RPMI7951 (cell line): ENCODE measurements at regions not wholly inside any gene's neighbourhood (a gene's known extent, or its start where the extent isn't known, plus 50 kb on each side); places are given as distances from the start of the nearest gene placed in this dataset.
A peak's percentile ranks its signal among the peaks of the same experiment; 100 is the strongest.
"Not testable (repeated sequence)": the region's sequence is repeated elsewhere in the genome, so short reads cannot be mapped to it uniquely, and the experiment has no call there.

Experiments used
- DNase-seq: peaks from one replicate; pipeline ENCODE4 v3.0.0-alpha.2; 2012; ENCODE audit warnings: low read depth

DNA sequence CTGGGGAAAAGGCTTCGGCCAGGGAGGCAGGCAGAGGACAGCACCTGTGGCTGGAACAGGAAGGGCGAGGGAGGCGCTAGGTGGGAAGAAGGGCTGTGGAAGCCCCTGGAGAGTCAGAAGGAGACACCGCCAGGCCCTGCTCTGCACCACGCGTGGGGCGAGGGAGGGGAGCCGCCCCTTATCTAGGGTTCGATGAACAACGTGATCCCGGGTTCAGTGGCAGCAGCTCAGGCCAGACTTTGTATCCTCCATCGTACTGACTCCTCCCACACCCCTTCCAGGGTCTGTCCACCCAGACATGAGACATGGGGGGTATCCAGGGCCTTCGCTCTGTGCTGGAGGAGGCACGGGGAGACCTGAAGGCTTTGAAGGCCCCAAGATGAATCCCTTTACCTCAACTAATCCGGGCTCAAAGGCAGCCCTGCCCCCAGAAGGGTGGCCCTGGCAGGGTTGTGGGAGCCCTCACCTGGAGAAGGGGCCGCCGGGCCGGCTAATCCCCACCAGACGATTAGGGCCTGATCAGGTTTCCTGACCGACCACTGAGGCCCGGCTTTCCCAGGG, 110.8 kb downstream of the PDGFA start:
- DNase-seq, result no peak

DNA sequence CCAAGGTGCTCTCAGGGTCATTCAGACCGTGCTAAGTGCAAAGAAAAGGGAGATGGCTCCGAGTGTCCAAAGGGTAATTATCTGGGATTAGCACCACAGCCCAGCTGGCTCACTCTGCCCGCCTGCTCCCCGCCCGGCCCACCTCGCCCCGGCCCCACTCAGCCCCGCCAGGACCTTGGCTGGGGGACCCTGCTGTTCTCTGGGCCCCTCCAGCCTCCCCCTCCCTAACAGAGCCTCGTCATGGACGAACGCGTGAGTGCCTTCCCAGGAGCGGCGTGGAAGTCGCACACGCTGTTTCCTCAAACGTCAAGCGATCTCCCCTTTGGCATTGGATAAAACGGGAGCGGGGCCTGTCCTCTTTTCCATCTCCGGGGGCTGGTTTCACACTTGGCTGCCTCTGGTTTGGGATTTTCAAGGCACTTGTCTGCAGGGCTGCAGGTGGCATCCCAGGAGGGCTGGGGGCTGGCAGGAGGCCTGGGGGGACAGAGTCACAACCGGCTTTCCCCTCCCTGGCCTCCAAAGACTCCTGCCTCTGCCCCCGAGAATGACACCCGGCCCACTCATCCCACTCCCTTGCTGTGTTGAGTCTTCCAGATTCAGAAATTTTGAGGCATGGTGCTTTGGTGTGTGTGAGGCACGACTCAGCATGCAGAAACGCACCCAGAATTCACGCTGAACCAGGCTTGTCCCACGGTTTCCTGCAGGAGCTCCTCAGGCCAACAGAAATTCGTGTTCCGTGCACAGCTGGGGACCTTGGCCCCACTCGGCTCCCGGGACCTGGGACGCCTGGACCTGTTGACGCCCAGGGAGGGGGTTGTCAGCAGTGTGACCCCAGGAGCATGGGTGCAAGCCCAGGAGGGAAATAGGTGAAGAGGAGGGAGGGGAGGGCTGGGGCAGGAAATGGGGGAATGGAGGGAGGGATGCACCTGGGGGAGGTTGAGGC, 110.0 kb downstream of the PDGFA start:
- DNase-seq, result no peak

DNA sequence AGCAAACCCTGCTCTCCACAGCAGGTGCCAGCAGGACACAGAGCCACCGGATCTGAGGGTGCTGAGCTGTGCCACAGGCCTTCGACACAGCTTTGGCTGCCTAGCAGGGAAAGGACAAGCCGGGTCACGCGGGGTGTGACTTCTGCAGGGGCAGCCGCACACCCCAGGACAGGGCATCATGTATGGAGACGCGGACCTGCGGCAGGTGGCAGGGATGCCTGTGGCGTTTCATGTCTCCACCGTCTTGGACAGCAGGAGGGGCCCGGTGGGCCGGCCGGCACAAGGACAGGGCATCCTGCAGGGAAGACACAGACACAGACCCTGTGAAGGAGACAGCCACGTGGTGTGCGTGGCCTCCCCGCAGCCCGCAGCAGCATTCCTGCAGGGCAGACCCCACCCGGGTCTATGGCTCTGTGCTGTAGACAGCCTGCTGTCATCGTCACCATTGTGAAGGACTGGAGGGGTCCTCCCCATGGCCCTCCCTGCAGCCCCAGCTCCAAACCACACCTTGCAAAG, 109.2 kb downstream of the PDGFA start:
- DNase-seq, result no peak

DNA sequence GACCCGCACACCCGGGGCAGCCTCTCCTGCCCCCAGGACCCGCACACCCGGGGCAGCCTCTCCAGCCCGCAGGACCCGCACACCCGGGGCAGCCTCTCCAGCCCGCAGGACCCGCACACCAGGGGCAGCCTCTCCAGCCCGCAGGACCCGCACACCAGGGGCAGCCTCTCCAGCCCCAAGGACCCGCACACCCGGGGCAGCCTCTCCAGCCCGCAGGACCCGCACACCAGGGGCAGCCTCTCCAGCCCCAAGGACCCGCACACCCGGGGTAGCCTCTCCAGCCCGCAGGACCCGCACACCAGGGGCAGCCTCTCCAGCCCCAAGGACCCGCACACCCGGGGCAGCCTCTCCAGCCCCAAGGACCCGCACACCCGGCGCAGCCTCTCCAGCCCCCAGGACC, 108.5 kb downstream of the PDGFA start:
- not testable (repeated sequence) for DNase-seq

DNA sequence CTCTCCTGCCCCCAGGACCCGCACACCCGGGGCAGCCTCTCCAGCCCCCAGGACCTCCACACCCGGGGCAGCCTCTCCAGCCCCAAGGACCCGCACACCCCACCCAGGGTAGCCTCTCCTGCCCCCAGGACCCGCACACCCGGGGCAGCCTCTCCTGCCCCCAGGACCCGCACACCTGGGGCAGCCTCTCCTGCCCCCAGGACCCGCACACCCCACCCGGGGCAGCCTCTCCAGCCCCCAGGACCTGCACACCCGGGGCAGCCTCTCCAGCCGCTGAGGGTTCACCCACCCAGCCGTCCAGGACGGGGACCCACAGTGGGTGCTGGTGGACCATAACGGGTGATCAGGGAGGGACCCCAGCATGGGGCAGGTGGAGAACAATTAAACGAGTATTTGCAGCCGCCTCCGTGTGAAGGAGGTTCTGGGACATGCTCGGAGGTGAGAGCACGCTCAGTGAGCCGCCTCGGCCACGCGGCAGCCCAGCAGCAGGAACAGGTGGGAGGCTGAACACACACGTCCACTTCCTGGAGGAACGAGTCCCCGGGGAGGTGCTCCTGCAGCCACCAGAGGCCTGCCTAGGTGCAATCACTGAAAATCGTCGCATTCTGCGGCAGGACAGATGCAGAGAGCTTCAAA, 107.9 kb downstream of the PDGFA start:
- no peak for DNase-seq

DNA sequence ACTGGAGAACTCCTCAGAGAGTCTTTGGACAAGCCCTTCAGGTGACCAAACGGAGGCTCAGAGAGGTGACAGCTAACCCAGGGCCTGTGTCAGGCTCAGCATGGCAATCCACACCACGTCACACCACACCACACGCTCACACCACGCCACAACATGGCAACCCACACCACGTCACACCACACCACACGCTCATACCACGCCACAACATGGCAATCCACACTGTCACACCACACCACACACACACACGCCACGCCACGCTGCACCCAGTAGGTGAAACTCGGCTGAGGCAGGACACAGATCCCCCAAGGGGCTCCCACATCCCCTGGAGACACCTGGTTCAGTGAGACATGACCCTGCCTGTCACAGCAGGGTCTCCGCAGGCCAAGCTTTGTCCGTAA, 107.3 kb downstream of the PDGFA start:
- DNase-seq, result no peak

DNA sequence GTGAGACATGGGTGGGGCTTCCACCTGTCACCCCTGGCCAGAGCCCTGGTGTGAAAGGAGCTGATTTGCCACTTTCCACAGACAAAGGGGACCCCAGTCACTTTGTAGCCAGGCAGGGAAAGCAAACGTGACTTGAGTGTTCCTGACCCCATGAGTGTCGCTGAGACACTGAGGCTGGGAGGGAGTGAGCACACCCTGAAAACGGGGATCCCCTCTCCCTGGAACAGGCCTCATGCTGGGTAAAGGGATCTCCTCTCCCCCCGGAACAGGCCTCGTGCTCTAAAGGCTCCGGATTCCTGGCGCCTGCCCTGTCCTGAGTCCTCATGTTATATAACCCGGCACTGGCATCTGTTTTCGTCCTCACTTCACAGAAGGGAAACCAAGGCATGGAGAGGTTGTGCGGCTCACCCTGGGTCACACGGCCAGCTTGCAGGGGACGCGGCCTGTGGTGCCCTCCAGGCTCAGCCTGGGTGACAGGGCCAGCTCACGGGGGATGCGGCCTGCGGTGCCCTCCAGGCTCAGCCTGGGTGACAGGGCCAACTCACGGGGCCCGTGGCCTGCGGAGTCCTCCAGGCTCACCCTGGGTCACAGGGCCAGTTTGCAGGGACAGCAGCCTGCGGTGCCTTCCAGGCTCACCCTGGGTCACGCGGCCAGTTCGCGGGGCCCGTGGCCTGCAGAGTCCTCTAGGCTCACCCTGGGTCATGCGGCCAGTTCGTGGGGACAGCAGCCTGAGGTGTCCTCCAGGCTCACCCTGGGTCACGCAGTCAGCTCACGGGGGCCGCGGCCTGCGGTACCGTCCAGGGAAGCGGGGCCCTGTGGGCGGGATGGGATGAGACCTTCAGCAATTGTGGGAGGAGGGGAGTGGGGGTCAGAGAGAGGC, 104.7 kb downstream of the PDGFA start:
- DNase-seq, result no peak

DNA sequence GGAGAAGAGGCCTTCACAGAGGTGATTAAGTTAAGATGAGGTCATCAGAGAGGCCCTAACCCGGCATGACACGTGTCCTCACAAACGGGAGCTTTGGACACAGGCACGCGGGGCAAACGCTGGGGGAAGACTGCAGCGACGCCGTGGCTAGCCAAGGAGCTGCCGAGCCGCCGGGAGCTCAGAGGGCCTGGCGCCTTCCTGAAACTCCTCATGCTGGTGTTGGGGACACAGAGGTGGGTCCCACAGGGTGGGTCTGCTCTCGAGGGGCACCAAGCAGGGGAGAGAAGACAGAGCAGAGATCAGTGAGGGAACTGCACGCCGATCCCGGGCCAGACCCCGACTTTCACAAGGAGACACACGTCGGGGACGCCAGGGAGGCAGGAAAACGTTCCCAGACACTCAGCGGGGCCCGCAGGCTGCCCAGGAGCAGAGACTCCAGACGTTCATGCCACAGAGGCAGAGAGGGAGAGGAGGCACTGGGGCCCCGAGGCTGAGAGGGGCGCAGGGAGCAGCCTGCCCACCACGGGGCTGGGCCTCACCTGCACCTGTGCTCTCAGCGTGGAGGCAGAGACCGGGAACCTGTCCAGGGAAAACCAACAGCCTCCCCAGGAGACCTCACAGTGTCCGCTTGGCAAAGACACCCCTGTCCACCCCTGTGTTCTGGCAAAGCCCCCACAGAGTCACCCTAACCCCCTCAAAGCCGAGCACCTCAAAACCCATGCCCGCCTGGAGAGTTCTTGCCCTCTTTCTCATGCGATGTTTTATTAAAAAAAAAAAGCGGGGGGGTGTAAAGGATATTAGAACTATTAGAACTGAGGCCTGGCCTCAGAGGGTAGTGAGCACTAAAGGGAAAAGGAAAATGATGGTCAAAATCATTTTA, 103.8 kb downstream of the PDGFA start:
- no peak for DNase-seq

DNA sequence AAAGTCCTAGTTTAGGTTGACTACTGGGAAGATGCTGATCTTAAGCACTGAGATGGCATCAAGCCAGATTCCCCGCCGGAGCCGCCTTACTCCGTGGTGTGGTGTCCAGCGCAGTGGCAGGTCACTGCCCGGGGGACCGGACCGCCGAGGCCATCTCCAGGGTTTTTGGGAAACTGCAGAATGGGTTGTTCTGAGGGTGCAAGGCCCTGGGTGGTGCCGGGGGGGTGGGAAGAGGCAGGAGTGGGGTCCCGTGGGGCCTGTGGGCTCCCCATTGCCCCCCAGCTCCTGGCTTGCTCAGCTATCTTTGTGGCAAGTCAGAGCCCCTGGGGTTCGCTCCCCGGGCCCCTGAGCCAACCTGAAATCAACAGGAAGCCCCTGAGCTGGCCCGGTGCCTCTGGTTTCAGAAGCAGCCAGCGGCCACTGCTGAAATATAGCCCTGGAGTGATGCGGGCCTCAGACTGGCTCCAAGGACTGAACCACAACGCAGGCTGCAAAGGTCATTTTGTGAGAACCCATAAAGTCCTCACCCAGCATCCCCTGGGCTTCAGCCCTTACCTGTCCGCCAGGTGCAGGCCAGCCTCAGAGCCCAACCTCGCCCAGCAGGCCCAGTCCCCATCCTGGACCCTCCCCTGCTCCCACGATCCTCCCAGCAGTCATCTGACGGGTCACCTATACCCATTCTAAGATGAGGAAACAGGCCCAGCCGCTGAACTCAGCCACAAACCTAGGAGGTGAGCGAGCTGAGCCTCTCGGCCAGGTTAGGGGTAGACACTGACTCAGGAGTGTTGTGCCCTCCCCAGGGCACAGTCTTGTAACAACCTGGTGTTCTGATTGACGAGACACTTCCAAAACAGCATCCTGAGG, 102.7 kb downstream of the PDGFA start:
- DNase-seq, result no peak

DNA sequence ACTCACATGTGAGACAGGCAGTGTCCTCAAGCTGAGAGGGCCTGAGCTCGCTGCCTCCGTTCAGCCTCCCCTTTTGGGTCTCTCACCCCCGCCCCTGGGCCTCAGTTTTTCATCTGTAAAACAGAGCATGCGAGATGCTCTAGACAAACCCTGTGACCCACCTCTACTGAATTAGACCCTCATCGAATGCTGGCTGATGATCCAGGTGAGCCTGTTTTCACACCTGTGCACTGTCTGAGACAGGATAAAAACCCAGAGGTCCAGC, 102.1 kb downstream of the PDGFA start:
- no peak for DNase-seq

DNA sequence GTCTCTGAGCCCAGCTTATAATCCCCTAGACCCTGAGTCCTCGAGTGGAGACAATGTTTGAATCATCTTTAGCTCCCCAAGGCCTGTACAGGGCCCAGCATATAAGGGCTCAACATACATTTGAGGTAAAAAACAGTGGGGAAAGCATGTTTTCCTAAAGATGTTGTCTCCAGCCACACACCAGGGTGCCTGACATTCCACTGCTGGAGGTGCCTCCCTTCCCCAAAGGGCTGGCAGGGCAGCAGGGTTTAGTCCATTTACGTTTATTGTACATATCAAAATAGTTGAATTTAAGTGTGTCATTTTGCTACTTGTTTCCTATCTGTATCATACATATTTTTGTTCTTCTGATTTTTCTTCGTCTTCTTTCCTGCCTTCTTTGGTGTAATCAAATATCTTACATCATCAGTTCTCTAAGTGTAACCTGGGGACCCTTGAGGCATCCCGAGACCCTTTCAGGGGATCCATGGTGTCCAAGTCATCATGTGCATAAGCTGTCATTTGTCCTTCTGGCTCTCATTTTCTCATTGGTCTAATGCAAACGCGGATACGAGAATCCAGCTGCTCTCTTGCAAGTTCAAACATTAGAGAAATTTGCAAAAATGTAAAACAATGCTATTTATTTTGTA, 101.6 kb downstream of the PDGFA start:
- no peak for DNase-seq

DNA sequence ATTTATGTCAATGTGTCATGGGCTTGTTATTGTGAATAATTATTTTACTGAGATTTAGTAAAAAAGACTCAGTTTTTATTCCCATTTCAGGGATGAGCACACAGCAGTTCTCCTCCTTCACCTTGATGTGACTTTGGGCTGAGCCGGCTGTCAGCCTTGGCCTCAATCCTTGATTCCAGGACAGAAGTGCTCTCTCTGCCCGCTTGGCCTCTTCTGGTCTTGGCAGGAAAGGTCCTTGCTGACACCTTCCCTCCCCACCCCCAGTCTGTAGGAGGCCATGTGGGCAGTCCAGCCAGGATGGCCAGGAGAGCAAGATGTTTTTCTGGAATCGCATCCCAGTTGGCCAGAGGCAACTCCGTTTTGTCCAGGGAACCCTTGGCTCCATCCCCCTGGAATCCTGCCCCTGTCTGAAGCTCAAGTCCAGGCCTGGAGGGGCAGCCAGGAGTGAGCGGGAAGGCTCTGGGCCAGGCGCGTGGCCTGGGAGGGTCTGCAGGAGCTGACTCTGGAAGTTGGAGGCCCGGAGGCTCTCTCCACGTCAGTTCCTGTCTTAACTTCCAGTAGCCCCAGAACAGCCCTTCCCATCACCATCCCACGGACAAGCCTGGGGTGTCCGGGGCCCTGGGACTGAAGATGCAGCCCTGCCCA, 100.9 kb downstream of the PDGFA start:
- DNase-seq, result peak; percentile 22

DNA sequence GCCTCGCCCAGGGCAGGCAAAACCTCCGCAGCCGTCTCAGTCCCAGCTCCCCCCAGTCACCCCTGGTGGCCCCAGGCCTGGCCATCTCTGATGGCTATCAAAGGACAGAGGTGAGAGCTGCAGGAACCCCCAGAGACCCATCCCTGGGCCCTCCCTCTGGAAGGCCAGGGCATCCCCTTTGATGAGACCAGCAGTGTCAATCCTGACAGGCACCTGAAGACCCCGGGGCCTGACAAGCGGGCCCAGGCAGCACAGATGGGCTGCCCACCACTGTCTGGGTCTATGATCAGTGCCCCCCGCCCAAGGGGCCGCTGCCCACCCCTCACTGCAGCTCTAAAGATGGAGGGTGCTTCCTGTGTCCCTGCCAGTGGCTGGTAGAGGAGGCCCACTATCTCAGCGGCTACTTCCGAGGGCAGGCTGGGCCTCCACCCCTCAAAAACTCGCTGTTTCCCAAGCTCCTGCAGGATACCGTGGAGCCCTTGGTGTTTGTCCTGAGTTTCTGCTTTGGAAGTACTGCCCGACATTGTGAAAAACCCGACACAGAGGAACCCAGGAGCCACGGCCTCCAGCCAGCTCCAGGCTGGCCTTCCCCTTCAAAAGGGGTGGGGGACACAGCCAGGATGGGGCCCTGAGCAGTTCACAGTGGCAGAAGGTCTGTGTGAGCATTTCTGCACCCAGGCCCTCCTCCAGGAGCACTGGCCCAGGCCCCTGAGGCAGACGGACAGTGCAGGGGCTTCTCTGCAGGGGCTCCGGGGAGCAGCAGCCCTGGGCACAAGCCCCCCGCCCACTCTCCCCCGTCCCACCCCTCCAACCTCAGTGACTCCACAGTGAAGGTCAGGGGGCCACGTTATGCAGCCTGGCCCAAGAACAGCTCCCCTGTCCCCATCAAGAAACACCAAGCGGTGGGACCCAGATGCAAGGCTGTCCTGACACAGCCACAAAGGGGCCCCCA, 99.2 kb downstream of the PDGFA start:
- no peak for DNase-seq

DNA sequence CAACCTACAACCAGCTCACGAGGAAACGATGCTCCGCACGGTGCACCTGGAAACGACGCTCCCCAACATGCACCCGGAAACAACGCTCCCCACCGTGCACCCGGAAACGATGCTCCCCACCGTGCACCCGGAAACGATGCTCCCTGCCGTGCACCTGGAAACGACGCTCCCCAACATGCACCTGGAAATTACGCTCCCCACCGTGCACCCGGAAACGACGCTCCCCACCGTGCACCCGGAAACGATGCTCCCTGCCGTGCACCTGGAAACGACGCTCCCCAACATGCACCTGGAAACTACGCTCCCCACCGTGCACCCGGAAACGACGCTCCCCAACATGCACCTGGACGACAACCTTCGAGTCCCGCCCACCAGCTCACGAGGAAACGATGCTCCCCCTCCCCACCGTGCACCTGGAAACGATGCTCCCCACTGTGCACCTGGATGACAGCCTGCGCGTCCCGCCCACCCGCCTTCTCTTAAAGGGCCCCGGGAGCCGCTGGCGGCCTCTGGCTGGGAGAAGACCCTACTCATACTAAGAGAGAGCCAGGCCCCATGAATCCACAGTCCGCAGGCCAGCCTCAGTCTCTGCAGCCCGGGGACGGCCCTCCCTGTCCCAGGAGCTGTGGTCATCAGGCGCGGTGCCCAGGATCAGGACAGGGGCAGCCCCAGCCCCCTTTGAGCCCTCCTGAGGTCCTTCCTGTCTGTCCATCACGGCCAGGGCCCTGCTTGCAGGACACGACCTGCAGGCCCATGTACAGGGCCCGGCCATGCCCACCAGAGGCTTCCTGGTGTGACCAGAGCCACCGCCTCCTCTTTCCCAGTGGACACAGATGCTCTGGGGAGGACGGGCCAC, 98.3 kb downstream of the PDGFA start:
- DNase-seq, result no peak

DNA sequence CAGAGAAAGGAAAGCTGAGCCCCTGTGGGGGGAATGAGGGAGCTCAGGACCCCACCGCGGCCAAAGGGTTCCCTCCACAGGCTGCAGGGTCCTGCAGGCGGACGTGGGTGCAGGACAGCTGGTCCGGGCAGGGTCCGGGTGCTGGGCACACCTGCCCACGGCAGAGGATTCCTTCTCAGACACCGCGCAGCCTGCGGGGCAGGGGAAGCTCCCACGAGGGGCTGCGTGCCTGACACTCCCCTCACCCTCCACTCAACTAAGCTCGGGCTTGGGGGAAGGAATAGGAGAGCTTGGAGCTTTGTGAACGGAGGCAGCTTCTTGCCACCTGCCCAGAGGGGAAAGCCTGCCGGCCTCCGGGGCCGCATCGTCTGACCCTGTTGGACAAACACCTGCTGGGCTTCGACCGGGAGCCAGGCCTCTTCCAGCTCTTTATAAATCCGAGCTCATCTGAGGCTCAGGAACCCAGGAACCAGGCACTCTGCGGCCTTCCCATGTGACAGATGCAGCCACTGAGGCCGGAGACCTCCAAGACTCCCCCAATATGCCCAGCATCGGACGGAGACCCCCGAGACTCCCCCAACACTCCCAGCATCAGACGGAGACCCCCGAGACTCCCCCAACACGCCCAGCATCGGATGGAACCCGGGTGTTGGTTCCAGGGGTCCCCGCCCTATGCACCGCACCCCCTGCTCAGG, 97.3 kb downstream of the PDGFA start:
- no peak for DNase-seq

DNA sequence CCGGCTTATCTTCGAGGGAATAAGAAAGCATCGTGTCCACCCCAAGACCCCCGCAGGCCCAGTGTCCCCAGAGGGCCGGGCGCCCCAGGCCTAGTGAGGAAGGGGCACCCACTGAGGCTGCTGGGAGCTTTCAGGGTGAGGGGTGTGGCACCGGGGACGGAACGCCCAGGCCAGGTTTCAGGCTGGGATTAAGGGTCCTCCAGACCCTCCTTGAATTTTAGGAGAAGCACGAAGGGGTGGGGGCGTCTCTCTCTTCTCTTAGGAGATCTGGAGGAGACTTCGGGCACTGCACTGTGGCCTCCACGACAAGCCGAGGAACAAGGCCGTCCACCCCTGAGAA, 96.8 kb downstream of the PDGFA start:
- DNase-seq, result no peak
